GM12874 (cell line): ENCODE measurements at regions not wholly inside any gene's neighbourhood (a gene's known extent, or its start where the extent isn't known, plus 50 kb on each side); places are given as distances from the start of the nearest gene placed in this dataset.

Experiments used
- TF ChIP-seq, protein P1 (sequence below): IDR thresholded peaks from 2 replicates; pipeline ENCODE4 v1.5.1; 2011; ENCODE audit warnings: low read depth, mild to moderate bottlenecking, control low read depth, low read length, moderate library complexity; ENCODE audit not compliant: insufficient read depth

- TF ChIP-seq, protein P1, sequence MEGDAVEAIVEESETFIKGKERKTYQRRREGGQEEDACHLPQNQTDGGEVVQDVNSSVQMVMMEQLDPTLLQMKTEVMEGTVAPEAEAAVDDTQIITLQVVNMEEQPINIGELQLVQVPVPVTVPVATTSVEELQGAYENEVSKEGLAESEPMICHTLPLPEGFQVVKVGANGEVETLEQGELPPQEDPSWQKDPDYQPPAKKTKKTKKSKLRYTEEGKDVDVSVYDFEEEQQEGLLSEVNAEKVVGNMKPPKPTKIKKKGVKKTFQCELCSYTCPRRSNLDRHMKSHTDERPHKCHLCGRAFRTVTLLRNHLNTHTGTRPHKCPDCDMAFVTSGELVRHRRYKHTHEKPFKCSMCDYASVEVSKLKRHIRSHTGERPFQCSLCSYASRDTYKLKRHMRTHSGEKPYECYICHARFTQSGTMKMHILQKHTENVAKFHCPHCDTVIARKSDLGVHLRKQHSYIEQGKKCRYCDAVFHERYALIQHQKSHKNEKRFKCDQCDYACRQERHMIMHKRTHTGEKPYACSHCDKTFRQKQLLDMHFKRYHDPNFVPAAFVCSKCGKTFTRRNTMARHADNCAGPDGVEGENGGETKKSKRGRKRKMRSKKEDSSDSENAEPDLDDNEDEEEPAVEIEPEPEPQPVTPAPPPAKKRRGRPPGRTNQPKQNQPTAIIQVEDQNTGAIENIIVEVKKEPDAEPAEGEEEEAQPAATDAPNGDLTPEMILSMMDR, result no peak
Measured at GRCh38 chr15:94075349-94075748, 156.0 kb upstream of the MCTP2 start.

- TF ChIP-seq, protein P1, result no peak
Measured at GRCh38 chr15:94070356-94071295, 160.7 kb upstream of the MCTP2 start.

GRCh38 chr15:94069844-94070243, 161.5 kb upstream of the MCTP2 start:
- TF ChIP-seq, protein P1, result no peak

DNA sequence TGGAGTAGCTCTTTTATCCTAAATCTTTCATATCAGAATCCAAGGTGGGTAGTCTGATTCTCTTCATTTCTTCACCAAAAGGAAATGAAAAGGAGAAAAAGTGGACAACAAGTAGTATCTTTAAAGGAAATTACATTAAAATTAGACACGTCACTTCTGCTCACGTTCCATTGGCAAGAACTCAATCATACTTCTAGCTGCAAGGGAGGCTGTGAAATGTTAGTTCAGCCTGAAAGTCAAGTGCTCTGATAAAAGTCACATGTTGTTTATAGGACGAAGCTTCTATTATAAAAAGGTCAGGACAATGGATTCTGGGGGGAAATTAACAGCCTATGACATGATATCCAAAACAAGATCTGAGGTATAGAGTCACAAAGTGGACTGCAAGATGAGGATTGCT, 164.6 kb upstream of the MCTP2 start:
- TF ChIP-seq, protein P1, result no peak

- TF ChIP-seq, protein P1, result no peak
Measured at GRCh38 chr15:94066046-94066445, 165.3 kb upstream of the MCTP2 start.

DNA sequence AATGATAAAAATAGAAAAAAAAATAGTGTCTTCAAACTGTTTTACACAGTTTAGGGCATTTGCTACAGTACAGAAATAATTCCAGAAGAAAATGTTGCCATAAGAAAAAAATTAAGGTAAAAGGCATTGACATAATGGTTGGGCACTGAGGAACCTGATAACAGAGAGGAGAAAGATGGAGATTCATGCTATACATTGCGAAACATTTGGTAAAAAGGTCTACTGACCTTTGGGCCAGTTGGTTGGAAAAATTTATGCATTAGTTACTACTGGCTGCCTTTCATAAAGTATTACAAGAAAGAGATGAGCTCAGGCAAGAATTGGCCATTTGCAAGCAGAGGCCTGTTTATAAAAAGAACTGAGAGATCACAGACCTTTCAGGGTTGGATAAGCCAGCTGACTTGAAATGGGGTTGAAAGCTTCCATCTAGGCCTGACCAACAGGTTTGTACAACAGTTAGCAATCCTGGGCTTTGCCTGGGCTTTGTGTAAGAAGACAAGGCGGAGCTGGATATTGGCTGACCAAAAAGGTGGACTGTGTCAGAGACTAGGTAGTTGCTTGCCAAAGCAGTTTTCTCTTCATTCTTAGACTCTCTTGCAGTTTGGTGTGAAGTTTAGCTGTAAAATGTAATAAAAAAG, 166.6 kb upstream of the MCTP2 start:
- TF ChIP-seq, protein P1, result no peak

- TF ChIP-seq, protein P1, result no peak
Measured at GRCh38 chr15:94061041-94061440, 170.3 kb upstream of the MCTP2 start.
